GM20431 (cell line): ENCODE measurements at regions not wholly inside any gene's neighbourhood (a gene's known extent, or its start where the extent isn't known, plus 50 kb on each side); places are given as distances from the start of the nearest gene placed in this dataset.
"Not testable (repeated sequence)": the region's sequence is repeated elsewhere in the genome, so short reads cannot be mapped to it uniquely, and the experiment has no call there.

Experiments
- in situ Hi-C: fragments of 300-500 bp; cut with MseI, MboI; formaldehyde crosslinking; loops from one replicate; pipeline ENCODE4 v1.15.0; 2020; ENCODE audit warnings: low sequenced_read_pairs; ENCODE audit not compliant: unreplicated experiment

DNA sequence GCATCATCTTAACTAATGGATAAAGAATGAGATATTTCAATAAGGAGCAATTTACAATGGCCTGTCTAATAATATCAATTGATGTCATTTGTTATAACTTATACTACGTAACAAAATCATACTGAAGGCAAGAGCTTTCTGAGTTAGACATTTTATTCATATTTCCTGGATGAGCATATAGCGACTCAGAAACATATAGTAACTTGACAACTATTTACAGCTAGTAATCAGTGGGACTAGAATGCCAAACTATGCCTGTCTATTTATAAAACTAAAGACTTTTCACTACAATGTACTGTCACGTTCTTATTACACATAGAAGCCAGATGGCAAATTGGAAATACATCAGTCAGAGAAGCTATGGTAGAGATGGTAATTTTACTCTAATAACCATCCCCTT, 766.2 kb upstream of the TMEFF2 start:
- in situ Hi-C loops: no loop called here

DNA sequence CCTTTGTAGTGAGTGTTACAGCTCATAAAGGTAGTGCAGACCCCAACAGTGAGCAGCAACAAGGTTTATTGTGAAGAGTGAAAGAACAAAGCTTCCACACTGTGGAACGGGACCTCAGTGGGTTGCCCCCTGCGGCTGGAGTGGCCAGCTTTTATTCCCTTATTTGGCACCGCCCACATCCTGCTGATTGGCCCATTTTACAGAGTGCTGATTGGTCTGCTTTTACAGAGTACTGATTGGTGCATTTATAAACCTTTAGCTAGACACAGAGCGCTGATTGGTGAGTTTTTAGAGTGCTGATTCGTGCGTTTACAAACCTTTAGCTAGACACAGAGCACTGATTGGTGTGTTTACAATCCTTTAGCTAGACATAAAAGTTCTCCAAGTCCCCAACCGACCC, 763.9 kb upstream of the TMEFF2 start:
- in situ Hi-C loops: not testable (repeated sequence)

DNA sequence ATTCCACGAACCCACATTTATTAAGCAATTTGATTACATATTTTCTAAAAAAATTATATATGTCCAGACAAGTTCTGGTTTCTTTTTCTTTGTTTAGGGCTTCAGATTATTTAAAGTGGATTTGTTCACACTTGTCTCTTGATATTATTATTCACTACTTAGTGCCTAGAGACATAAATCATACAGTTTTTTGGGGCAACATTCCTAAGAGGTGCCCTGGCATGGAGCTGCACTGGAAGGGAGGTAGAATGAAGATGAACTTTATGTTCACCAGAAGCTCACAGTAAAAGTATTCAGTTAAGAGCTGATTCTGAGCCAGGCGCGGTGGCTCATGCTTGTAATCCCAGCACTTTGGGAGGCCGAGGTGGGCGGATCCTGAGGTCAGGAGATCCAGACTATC, 762.7 kb upstream of the TMEFF2 start:
- in situ Hi-C loops: no loop called here

DNA sequence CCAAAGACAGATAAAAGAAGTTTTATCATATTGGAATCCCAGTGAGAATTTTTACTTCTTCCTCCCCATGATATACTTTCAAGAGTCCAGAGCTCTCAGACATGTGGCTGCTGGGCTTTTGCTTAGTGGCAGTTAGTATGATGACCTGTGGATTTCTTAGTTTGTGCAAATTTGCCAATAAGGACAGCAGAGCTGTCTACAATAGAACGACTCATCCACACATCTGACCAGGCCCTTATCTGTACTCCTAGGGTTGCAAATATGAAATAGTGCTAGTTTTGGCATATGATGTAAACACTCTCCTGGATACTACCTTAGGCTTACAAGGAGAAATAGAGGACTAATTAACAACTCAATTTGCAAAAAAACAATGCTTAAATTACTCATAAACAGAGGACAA, 758.4 kb upstream of the TMEFF2 start:
- in situ Hi-C loops: no loop called here

DNA sequence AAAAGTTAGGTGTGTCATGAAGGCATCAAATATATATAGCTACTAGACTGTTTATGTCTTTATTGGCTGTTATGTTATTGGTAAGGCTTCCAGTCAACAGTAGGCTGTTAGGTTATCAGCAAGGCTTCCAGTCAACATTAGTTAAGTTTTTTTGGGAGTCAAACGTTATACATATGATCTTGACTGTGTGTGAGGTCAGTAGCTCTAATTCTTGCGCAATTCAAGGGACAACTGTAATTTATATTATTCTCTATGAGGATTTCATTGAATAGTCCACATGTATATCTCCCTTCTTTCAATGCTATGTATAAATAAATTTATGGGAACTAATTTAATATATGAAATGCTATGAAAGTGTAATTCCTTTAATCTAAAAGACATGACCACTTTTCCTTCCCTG, 757.5 kb upstream of the TMEFF2 start:
- in situ Hi-C loops: no loop called here

DNA sequence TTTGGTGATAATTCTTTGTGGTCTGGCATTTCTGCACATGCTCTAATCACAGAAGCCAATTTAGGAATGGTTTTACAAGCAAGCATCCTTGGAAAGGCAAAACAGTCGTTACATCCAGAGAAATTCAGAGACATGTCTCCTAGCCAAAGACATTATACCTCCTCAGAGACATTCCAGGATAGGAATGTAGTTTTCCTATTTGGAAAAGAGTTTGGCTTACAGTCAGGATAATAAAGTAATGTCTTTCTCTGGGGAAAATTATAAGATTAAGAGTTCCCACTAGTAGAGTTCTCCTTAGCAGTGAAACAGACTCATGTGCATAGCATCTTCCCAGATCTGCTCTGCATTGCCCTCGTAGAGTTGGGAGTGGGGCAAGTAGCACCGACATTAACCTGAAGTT, 753.6 kb upstream of the TMEFF2 start:
- in situ Hi-C loops: no loop called here

DNA sequence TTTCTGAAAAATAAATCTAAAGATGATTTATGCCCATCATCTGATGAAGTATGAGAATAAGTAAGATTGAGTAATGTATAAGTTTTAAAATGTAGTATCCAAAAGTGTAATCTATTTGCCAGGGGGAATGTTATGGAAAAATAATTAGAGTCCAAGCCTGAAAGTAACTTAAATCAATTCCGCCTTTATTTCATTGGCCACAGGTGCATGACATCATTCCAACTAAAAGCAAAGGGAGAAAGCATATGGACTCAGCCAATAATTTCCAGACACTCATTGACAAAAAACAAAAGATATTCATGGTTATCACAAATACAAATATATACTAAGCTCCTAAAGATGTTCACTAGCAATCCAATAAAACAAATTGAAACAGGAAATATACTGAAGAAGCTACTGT, 752.6 kb upstream of the TMEFF2 start:
- in situ Hi-C loops: no loop called here

DNA sequence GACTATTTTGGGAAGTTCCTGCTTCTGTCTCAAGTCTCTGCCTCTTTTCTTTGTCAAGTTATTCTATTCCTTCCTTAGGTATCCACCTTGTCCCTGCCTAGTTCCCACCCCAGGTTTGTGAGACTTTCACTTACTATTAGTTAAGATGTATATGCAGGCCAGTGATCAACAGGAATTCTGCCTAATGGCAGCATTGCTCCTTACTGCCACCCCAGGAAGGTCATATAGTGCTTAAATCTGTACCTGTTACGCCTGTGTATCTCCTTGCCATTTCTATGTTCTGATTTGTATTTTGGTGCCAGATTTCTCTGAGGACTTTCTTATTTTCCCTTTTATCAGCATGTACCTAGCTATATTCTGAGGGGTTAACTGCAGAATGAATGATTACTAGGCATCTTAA, 746.0 kb upstream of the TMEFF2 start:
- in situ Hi-C loops: no loop called here

DNA sequence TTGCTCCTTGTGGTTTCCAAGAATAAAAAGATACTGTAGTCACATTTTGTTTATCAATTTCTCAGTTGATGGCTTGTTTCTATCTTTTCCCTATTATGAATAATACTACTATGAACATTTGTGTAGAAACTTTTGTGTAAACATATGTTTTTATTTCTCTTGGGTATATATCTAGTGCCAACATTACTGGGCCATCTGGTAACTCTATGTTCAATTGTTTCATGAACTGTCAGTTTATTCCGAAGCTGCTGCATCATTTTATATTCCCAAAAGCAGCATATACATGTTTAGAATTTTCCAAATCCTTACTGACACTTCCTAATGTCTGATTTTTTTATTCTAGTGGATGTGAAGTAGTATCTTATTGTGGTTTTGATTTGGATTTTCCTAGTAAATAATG, 737.6 kb upstream of the TMEFF2 start:
- in situ Hi-C loops: no loop called here

DNA sequence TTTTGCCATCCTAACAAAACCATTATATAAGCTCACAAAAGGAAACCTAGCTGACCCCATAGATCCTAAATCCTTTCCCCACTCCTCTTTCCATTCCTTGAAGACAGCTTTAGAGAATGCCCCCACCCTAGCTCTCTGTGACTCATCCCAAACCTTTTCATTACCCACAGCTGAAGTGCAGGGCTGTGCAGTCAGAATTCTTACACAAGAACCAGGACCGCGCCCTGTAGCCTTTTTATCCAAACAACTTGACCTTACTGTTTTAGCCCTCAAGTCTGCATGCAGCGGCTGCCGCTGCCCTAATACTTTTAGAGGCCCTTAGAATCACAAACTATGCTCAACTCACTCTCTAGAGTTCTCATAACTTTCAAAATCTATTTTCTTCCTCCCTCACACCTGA, 726.9 kb upstream of the TMEFF2 start:
- in situ Hi-C loops: not testable (repeated sequence)

DNA sequence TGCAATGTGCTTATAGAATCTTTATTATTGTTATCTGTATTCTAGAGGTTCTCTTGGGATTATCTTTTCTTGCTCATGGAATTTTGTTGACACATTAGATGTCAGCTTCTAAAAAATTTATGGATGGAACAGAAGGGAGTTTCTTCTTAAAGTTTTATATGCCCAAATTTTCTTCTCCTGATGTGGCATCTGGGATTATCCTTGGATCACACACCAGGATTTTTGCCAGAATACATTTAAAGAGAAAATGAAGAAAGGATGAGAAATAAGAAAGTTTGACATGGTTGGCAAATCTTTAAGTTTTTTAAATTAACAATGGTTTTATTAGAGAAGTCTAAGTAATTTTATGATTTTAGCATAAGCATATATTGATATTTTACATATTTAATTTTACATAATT, 706.7 kb upstream of the TMEFF2 start:
- in situ Hi-C loops: no loop called here

DNA sequence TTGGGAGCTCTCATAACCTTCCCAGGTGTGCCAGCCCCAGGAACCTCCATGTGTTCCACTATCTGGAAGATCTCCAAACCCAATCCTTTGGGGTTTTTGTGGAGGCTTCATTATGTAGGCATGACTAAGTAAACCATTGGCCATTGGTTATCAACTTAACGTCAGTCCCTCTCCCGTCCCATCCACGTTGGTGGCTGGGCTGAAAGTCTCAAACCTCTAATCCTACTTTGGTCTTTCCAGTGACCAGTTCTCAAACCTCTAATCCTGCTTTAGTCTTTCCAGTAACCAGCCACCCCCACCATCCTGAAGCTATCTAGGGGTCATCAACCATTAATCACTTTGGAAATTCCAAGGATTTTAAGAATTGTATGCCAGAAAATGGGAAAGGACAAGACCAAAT, 704.7 kb upstream of the TMEFF2 start:
- in situ Hi-C loops: no loop called here

DNA sequence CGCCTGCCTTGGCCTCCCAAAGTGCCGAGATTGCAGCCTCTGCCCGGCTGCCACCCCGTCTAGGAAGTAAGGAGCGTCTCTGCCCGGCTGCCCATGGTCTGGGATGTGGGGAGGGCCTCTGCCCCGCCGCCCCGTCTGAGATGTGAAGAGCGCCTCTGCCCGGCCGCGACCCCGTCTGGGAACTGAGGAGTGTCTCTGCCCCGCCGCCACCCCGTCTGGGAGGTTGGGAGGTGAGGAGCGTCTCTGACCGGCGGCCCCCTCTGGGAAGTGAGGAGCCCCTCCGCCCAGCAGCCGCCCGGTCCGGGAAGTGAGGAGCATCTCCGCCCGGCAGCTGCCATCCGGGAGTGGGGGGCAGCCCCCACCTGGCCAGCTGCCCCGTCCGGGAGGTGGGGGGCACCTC, 699.2 kb upstream of the TMEFF2 start:
- in situ Hi-C loops: not testable (repeated sequence)

DNA sequence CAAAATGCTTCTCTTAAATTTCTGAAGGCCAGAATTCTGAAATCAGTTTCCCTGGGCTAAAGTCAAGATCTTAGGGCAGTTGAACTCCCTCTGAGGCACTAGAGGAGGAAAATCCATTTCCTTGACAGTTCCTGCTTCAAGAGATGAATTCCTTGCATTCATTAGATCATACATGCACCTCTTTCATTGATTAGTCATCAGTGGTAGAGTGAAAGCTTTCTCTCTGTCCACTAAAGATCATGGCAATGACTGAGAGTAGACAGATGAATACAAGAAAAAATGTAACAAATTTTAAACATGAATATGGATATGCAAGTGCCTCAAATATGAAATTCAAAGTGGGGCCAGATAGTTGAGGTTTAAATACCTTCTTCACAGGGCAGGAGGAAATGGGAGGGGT, 693.4 kb upstream of the TMEFF2 start:
- in situ Hi-C loops: no loop called here

DNA sequence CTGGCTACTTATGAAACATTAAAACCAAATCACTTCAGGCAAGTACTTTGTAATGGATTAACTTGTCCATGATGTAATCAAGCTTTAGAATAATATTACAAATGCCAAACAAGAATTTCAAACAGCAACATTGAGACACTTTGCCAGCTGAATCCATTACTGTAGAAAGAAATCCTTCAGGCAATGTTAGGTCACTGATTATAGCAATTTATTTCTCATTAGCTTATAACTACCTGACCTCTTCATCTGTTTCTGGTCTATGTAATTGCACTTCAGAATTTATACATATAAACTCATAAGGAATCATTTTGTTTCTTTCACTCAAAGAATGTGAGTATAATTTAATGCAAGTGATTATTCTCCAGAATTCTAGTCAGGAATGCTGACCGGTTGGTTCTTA, 692.6 kb upstream of the TMEFF2 start:
- in situ Hi-C loops: no loop called here

DNA sequence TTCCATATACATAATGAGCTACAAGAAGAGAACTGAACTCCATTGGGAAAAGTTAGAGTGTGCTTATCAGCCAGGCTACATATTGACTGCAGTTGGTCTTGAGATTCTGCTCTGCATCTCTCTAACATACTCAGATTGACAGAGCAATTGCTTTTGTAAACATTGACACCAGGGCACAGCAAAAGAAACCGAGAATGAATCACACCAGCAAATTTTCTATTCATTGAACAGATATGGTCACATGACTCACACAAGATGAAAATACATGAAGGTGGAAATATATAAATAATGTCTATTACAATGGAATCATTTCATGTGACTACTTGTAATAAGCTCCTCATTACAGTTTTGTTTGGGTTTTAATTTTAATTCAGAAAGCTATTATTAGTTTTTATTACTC, 691.9 kb upstream of the TMEFF2 start:
- in situ Hi-C loops: no loop called here

DNA sequence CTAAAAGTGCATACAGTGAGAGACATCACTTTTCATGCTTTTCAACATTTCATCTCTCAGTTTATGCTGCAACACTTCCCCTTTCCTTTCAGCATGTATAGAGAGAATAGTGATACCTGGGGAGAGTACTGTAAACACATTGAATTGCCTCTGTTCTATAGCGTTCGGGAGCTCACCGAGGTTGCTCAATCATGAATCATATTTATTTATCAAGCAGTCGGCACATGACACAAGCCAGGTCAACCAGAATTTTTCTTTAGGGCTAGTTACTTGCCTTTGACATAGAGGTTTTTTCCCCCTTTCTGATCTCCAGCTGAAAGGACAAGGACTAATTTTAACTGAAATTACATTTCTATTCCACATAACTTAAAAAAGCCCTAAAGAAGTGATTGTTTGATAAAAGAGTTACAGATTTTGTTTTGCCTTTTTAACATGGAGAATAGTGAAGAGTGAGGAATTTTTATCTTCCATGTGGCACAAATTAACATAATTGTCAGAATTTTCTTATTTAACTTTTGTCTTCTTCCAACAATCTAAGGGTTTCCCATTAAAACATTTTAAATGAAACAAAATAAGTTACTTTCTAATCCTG, 690.9 kb upstream of the TMEFF2 start:
- in situ Hi-C loops: no loop called here

DNA sequence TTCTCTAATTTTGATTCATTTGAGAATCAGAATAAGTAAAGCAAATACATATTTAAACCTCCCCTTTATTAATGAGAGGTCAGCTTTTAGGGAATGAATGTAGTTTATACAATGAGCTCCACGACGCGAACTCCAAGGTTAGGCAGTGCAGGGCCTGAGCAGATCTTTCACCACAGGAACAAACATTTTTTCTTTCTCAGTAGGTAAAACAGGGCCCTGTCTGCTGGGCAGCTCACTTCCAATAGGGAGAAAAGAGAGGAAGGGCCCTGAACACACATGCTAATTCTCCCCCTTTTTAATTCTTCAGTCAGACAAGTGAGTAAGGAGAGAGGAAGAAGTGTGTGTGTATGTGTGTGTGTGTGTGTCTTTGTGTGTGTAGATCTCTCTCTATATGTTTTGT, 682.4 kb upstream of the TMEFF2 start:
- in situ Hi-C loops: no loop called here

DNA sequence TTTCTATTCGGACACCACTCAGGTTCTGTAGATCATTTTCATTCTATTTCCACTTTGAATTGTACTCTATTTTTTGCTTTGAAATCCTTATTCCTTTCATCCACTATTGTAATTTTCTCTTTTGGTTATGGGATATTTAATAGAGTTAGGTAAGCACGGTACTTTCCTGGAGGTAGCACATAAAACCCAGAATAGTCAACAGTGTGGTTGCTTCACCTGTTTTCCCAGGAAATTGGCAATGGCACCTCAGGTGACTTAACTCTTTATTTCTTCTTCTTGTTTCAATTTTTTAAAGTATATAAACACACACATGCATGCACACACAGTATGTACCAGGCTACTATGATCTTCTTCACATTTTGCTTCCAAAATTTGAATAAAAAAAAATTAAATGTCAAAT, 682.0 kb upstream of the TMEFF2 start:
- in situ Hi-C loops: no loop called here

DNA sequence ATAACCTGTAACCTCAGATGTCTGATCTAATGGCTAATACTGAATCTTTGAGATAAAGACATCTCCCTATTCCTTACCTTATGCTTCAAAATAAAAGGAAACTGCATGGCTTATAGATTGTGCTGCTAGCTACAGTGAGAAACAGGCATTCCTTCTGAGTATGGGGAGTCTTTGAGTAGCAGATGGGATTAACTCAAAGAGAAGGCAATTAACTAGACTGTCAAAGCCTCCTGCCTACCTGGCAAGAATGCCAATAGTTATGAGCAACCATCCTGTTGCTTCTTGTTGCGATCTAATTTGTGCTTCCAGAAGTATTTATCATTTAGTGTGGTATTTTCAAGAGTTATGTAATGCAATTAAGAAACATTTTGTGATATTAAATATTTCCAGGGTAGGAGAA, 660.0 kb upstream of the TMEFF2 start:
- in situ Hi-C loops: no loop called here

DNA sequence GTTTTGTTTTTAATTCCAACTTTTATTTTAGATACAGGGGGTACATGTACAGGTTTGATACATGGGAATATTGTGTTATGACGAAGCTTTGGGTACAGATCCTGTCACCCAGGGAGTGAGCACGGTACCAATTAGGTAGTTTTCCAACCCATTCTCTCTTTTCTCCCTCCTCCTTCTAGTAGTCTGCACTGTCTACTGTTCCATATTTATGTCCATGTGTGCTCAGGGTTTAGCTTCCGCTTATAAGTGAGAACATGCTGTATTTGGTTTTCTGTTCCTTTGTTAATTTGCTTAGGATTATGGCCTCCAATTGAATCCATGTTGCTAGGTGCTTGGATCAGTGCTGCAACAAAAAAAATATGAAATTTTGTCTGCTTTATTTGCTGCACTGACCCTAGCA, 659.3 kb upstream of the TMEFF2 start:
- in situ Hi-C loops: no loop called here

DNA sequence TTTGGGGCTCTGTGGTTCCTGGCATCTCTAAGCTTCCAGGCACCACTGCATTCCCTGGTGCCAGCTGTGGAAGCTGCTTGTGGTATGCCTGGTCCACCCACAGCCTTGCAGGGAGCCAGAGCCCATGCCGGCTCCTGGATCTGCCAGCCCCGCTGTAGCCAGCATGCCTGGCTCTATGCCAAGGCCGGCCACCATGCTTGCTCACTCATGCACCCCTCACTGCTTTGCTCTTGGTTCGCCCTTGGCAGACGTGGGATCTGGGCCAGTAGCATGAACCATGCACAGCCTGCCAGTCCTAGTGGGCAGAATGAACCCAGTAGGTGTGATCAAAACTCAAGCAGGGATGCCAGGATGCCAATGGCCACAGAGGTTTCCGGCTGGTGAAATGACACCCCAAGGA, 634.2 kb upstream of the TMEFF2 start:
- in situ Hi-C loops: no loop called here

DNA sequence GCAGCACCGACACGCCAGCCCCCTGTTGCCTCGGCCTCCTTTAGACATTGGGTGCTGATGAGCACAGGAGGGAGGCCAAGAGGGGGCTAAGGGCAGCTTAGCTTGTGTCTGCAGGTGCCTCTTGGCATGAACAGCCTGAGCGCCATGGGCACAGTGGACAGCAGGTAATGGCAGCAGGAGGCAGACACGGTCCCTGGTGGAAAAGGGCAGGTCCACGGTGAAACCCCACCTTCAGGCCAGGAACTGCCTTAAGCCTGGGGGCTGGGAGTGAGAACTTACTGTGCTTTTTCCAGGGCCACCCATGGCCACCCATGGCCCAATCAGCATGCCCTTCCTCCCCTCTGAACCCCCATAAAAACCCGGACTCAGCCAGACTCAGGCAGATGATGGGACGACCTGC, 633.4 kb upstream of the TMEFF2 start:
- in situ Hi-C loops: no loop called here
